HCT116 (cell line): ENCODE measurements at regions not wholly inside any gene's neighbourhood (a gene's known extent, or its start where the extent isn't known, plus 50 kb on each side); places are given as distances from the start of the nearest gene placed in this dataset.

ENCODE experiments used
- ATAC-seq: fragments of 200-7000 bp; cut with Tn5 transposase; 2 replicates; pipeline ENCODE4 v1.9.1; 2020; ENCODE audit warnings: mild to moderate bottlenecking, moderate library complexity
- BruUV-seq: library from RNA; stranded (reverse); fragments of 400-500 nt; replicated peaks from 2 replicates; lab custom pipeline; 2021; lab: Mats Ljungman, UMichigan
- CTCF ChIA-PET: fragments of 300-600 bp; sonication (Branson Sonifier 250); formaldehyde crosslinking; loops from one replicate; lab custom pipeline; 2021; ENCODE audit warnings: antibody characterized with exemption; lab: Charles Lee
- POLR2A ChIA-PET: fragments of 300-600, 350-600 bp; sonication (Branson Sonifier 250); formaldehyde crosslinking; loops from one replicate; lab custom pipeline; 2021; ENCODE audit warnings: antibody characterized with exemption; lab: Charles Lee
- RAD21 ChIA-PET, 2 experiments: fragments of 300-600 bp; sonication (Branson Sonifier 250); formaldehyde crosslinking; loops; one replicate each; lab custom pipeline; 2023; ENCODE audit warnings: low total read pairs in 2 of 2; ENCODE audit not compliant: uncharacterized antibody in 2 of 2, unreplicated experiment in 2 of 2, low non-redundant PET in 1 of 2; lab: Charles Lee
- DNase-seq: peaks from one replicate; pipeline ENCODE4 v3.0.0-alpha.2; 2010; ENCODE audit warnings: low read depth, low spot score
- H2AFZ ChIP-seq: fragments of 200-600 bp; shearing (Covaris generic), sonication (generic); 2 replicates; pipeline ENCODE4 v1.6.1; 2017; ENCODE audit warnings: low read depth, mixed run types, mixed read lengths, antibody characterized with exemption, low read length; ENCODE audit not compliant: poor library complexity, severe bottlenecking
- H3K27ac ChIP-seq: 2 replicates; pipeline ENCODE4 v1.5.1; 2012; ENCODE audit warnings: low read depth, low read length
- H3K27me3 ChIP-seq: fragments of 200-600 bp; sonication (generic); 2 replicates; pipeline ENCODE4 v1.6.1; 2016; ENCODE audit warnings: mixed run types, low read length, mixed read lengths; ENCODE audit not compliant: insufficient read depth
- H3K36me3 ChIP-seq, 2 experiments: fragments of 200-500 bp in 1 of 2; fragments of 200-600 bp in 1 of 2; sonication (Bioruptor generic) in 1 of 2; sonication (generic) in 1 of 2; 2 replicates each; pipeline versions ENCODE4 v1.5.1 to v1.6.1; 2014 to 2016; ENCODE audit warnings: low read length in 2 of 2, inconsistent platforms in 1 of 2, mixed read lengths in 1 of 2, mixed run types in 1 of 2; ENCODE audit not compliant: insufficient read depth in 2 of 2, control insufficient read depth in 1 of 2
- H3K4me1 ChIP-seq, 2 experiments: fragments of 200-600 bp in 1 of 2; sonication (generic) in 1 of 2; 2 replicates each; pipeline versions ENCODE4 v1.5.1 to v1.6.1; 2012 to 2017; ENCODE audit warnings: low read length in 2 of 2, inconsistent platforms in 1 of 2, mild to moderate bottlenecking in 1 of 2, mixed read lengths in 1 of 2, mixed run types in 1 of 2, moderate library complexity in 1 of 2; ENCODE audit not compliant: insufficient read depth in 2 of 2, control insufficient read depth in 1 of 2
- H3K4me2 ChIP-seq: fragments of 200-600 bp; sonication (generic); 2 replicates; pipeline ENCODE4 v1.6.1; 2017; ENCODE audit warnings: mixed run types, low read length, mixed read lengths
- H3K4me3 ChIP-seq, 2 experiments: fragments of 200-600 bp in 1 of 2; sonication (generic) in 1 of 2; replicated peaks in 1 of 2; 2 replicates each; pipeline ENCODE4 v1.5.1; 2011 to 2016; ENCODE audit warnings: low read length in 2 of 2, control low read depth in 1 of 2, low read depth in 1 of 2, mild to moderate bottlenecking in 1 of 2, mixed read lengths in 1 of 2, mixed run types in 1 of 2
- H3K79me2 ChIP-seq: fragments of 200-600 bp; sonication (generic); 2 replicates; pipeline ENCODE4 v1.6.1; 2017; ENCODE audit warnings: mild to moderate bottlenecking, mixed run types, low read length, moderate library complexity, mixed read lengths; ENCODE audit not compliant: insufficient read depth
- H3K9ac ChIP-seq: fragments of 200-600 bp; sonication (generic); 2 replicates; pipeline ENCODE4 v1.6.1; 2016; ENCODE audit warnings: low read length, mixed read lengths
- H3K9me2 ChIP-seq: fragments of 200-600 bp; sonication (generic), shearing (Covaris generic); 2 replicates; pipeline ENCODE4 v1.6.1; 2017; ENCODE audit warnings: mixed run types, mild to moderate bottlenecking, moderate library complexity; ENCODE audit not compliant: insufficient read depth
- H3K9me3 ChIP-seq, 2 experiments: fragments of 200-500 bp in 1 of 2; fragments of 200-600 bp in 1 of 2; sonication (Bioruptor generic) in 1 of 2; sonication (generic) in 1 of 2; 2 replicates each; pipeline ENCODE4 v1.6.1; 2014 to 2017; ENCODE audit warnings: low read length in 2 of 2, mixed read lengths in 2 of 2, inconsistent platforms in 1 of 2, low read depth in 1 of 2, mild to moderate bottlenecking in 1 of 2, mixed run types in 1 of 2, moderate library complexity in 1 of 2; ENCODE audit not compliant: control insufficient read depth in 1 of 2, insufficient read depth in 1 of 2
- H4K20me1 ChIP-seq: fragments of 200-600 bp; sonication (generic), shearing (Covaris generic); 2 replicates; pipeline ENCODE4 v1.6.1; 2017; ENCODE audit warnings: mixed run types, mild to moderate bottlenecking, moderate library complexity; ENCODE audit not compliant: insufficient read depth
- CBX3 ChIP-seq: IDR thresholded peaks from 2 replicates; pipeline ENCODE4 v1.6.1; 2012; ENCODE audit warnings: low read depth
- EGR1 ChIP-seq: IDR thresholded peaks from 2 replicates; pipeline ENCODE4 v1.6.1; 2012; ENCODE audit warnings: low read depth
- EZH2phosphoT487 ChIP-seq: fragments of 200-600 bp; IDR thresholded peaks from 2 replicates; pipeline ENCODE4 v1.6.1; 2018; ENCODE audit warnings: antibody characterized with exemption, borderline replicate concordance
- MAX ChIP-seq: IDR thresholded peaks from 2 replicates; pipeline ENCODE4 v1.6.1; 2012
- RAD21 ChIP-seq: IDR thresholded peaks from 2 replicates; pipeline ENCODE4 v1.6.1; 2012; ENCODE audit warnings: low read depth, mild to moderate bottlenecking
- REST ChIP-seq: IDR thresholded peaks from 2 replicates; pipeline ENCODE4 v1.6.1; 2012; ENCODE audit warnings: low read depth
- SIN3A ChIP-seq: IDR thresholded peaks from 2 replicates; pipeline ENCODE4 v1.6.1; 2012; ENCODE audit warnings: low read depth
- SRF ChIP-seq: IDR thresholded peaks from 2 replicates; pipeline ENCODE4 v1.6.1; 2012; ENCODE audit warnings: low read depth
- TCF7L2 ChIP-seq: IDR thresholded peaks from 2 replicates; pipeline ENCODE4 v1.7.0; 2011; ENCODE audit warnings: borderline replicate concordance, inconsistent platforms; ENCODE audit not compliant: insufficient read depth, insufficient read length; ENCODE audit errors: extremely low read depth
- YY1 ChIP-seq: IDR thresholded peaks from 2 replicates; pipeline ENCODE4 v1.6.1; 2011; ENCODE audit warnings: low read length, low read depth, moderate library complexity, mild to moderate bottlenecking; ENCODE audit not compliant: insufficient replicate concordance; ENCODE audit errors: extremely low read depth
- ZFX ChIP-seq: fragments of 450-650 bp; IDR thresholded peaks from 2 replicates; pipeline ENCODE4 v1.6.1; 2017
- intact Hi-C: fragments of 100-400 bp; cut with micrococcal nuclease; formaldehyde crosslinking; loops from 2 replicates; pipeline ENCODE4 v1.10.0; 2022

DNA sequence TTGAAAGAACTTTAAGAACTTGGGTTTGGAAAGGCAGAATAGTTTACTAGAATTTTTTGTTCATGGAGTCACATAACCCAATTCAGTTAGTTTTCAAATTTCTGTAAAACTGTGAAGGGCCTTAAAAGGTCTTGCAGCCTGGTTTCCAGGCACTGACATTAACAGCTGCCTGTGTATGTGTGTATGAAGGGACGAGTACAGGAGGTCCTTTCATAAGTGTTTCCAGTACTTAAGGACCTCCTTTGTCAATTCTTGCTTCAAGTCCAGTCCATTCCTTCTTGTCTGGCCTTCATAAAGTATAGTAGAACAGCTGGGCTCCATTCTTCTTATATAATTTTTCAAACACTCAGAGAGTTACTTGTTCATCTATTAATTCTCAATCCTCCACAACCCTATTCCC, 136.5 kb downstream of the NR4A2 start:
- ChIA-PET RAD21 (no interaction called here), POLR2A (no interaction called here), CTCF (no interaction called here)
- Histone ChIP-seq H3K9me2 (no peaks in the 10 kb centered on the region), H3K79me2 (no peaks in the 10 kb centered on the region), H3K4me2 (no peak overlapping the region), H3K36me3 (no peaks in the 10 kb centered on the region), H2AFZ (no peak overlapping the region), H3K4me1 (peaks cover 0 to 13% of the 10 kb centered on the region in 2 experiments; a peak in 2 of 4 replicates), H4K20me1 (no peaks in the 10 kb centered on the region), H3K27ac (no peak overlapping the region), H3K27me3 (no peaks in the 10 kb centered on the region), H3K9ac (no peak overlapping the region), H3K9me3 (no peaks in the 10 kb centered on the region), H3K4me3 (no peak overlapping the region)
- BruUV-seq, result no TSS peak
- ATAC-seq (no peak), DNase-seq (no peak)
- TF ChIP-seq RAD21 (no peak), YY1 (no peak), SRF (no peak), EZH2phosphoT487 (no peak), TCF7L2 (no peak), REST (no peak), EGR1 (no peak), MAX (no peak), CBX3 (no peak), ZFX (no peak), SIN3A (no peak)
- intact Hi-C loops, result loop anchor here (10.0 kb wide), 1 partner anchor 389 kb away; no protein-coding TSS in a partner anchor
